ENCODE measurements at regions not wholly inside any gene's neighbourhood (a gene's known extent, or its start where the extent isn't known, plus 50 kb on each side); places are given as distances from the start of the nearest gene placed in this dataset.
A peak's percentile ranks its signal among the peaks of the same experiment; 100 is the strongest.
"Not testable (repeated sequence)": the region's sequence is repeated elsewhere in the genome, so short reads cannot be mapped to it uniquely, and the experiment has no call there.

- peaks cover 35 to 52% (median 44%) of the 10 kb centered on the region in 3 donors for H3K4me1 Mint-ChIP-seq
- peaks cover 0 to 2% (median 0%) of the 10 kb centered on the region in 7 donors for H3K9me3 Mint-ChIP-seq
- peak overlapping the region in 1 of 6 donors; percentile 51 for H3K27ac Mint-ChIP-seq
- H3K36me3 Mint-ChIP-seq: no peaks in the 10 kb centered on the region
- peak overlapping the region in 2 of 8 donors; percentile 12 to 79 for H3K4me3 Mint-ChIP-seq
- ATAC-seq (ENCODE audit: low read depth in 2 of 2): no peak
- DNase-seq: no peak
- H3K27me3 Mint-ChIP-seq: no peaks in the 10 kb centered on the region
Observed at GRCh38 chr5:158514986-158515359, 584.7 kb downstream of the EBF1 start.

- no peak for DNase-seq
- peak overlapping the region in 3 of 6 donors; percentile 51 to 58 (median 51) for H3K27ac Mint-ChIP-seq
- H3K27me3 Mint-ChIP-seq: no peaks in the 10 kb centered on the region
- peaks cover 36 to 53% (median 44%) of the 10 kb centered on the region in 3 donors for H3K4me1 Mint-ChIP-seq
- peaks cover 0 to 2% (median 0%) of the 10 kb centered on the region in 7 donors for H3K9me3 Mint-ChIP-seq
- H3K36me3 Mint-ChIP-seq: no peaks in the 10 kb centered on the region
- peak overlapping the region in 6 of 8 donors; percentile 19 to 88 (median 72) for H3K4me3 Mint-ChIP-seq
- ATAC-seq (ENCODE audit: low read depth in 2 of 2): no peak
Observed at GRCh38 chr5:158514319-158514985, 585.3 kb downstream of the EBF1 start.

GRCh38 chr5:158513490-158514318 is 586.0 kb downstream of the EBF1 start:
- Mint-ChIP-seq H3K4me3 (peak overlapping the region; percentile 56 to 91 (median 81)), H3K27ac (peak overlapping the region; percentile 70 to 92 (median 90)), H3K36me3 (no peaks in the 10 kb centered on the region), H3K27me3 (no peaks in the 10 kb centered on the region), H3K4me1 (peaks cover 39 to 55% (median 44%) of the 10 kb centered on the region in 3 donors), H3K9me3 (peaks cover 0 to 2% (median 0%) of the 10 kb centered on the region in 7 donors)
- ATAC-seq (ENCODE audit: low read depth in 2 of 2): no peak
- DNase-seq: peak; percentile 10

DNA sequence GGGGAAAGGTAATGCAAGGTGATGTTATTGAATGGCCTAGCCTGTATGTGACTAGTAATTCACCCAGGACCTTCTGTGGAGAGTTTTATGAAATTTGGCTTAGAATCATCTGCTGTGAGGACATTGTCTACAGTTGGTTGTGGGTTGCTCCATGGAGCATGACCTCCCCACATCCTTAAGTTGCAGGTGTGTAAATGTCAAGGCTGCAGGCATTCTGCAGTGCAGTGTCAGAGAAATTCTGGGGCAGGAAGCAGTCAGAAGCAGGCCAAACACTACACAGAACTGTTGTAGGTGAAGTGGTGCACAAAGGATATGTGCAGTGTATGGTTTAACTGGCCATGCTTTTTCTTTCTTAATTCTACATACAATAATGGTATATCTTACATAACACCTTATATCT is 588.3 kb downstream of the EBF1 start:
- H3K27ac Mint-ChIP-seq: peak overlapping the region in 3 of 6 donors; percentile 2 to 44 (median 34)
- peaks cover 39 to 55% (median 44%) of the 10 kb centered on the region in 3 donors for H3K4me1 Mint-ChIP-seq
- DNase-seq: peak; percentile 54
- peaks cover 4 to 13% (median 7%) of the 10 kb centered on the region in 7 donors for H3K9me3 Mint-ChIP-seq
- H3K27me3 Mint-ChIP-seq: no peaks in the 10 kb centered on the region
- H3K4me3 Mint-ChIP-seq: peak overlapping the region in 7 of 8 donors; percentile 6 to 58 (median 40)
- ATAC-seq (ENCODE audit: low read depth in 2 of 2): peak; percentile 99
- peaks cover 0 to 3% of the 10 kb centered on the region in 2 donors for H3K36me3 Mint-ChIP-seq

GRCh38 chr5:158510479-158510878 is 589.2 kb downstream of the EBF1 start:
- no peak for DNase-seq
- Mint-ChIP-seq H3K27me3 (no peaks in the 10 kb centered on the region), H3K4me3 (peak overlapping the region in 3 of 8 donors; percentile 9 to 65 (median 59)), H3K36me3 (peaks cover 2 to 13% of the 10 kb centered on the region in 2 donors), H3K27ac (peak overlapping the region in 4 of 6 donors; percentile 7 to 66 (median 56)), H3K4me1 (peaks cover 39 to 52% (median 44%) of the 10 kb centered on the region in 3 donors), H3K9me3 (peaks cover 5 to 21% (median 15%) of the 10 kb centered on the region in 7 donors)
- ATAC-seq (ENCODE audit: low read depth in 2 of 2): no peak

- Mint-ChIP-seq H3K4me1 (peaks cover 15 to 20% (median 18%) of the 10 kb centered on the region in 3 donors), H3K27ac (no peak overlapping the region), H3K36me3 (peaks cover 10 to 21% of the 10 kb centered on the region in 2 donors), H3K27me3 (no peaks in the 10 kb centered on the region), H3K9me3 (peaks cover 5 to 28% (median 23%) of the 10 kb centered on the region in 7 donors), H3K4me3 (no peak overlapping the region)
- ATAC-seq (ENCODE audit: low read depth in 2 of 2) (no peak), DNase-seq (no peak)
Observed at GRCh38 chr5:158506648-158507047, 593.1 kb downstream of the EBF1 start.

GRCh38 chr5:158502686-158503085 is 597.0 kb downstream of the EBF1 start:
- ATAC-seq (ENCODE audit: low read depth in 2 of 2): no peak
- no peaks in the 10 kb centered on the region for H3K27me3 Mint-ChIP-seq
- H3K9me3 Mint-ChIP-seq: peaks cover 5 to 28% (median 22%) of the 10 kb centered on the region in 7 donors
- H3K4me1 Mint-ChIP-seq: peaks cover 0 to 9% (median 3%) of the 10 kb centered on the region in 3 donors
- peaks cover 10 to 21% of the 10 kb centered on the region in 2 donors for H3K36me3 Mint-ChIP-seq
- peak overlapping the region in 2 of 6 donors; percentile 4 to 70 for H3K27ac Mint-ChIP-seq
- H3K4me3 Mint-ChIP-seq: no peak overlapping the region
- no peak for DNase-seq

DNA sequence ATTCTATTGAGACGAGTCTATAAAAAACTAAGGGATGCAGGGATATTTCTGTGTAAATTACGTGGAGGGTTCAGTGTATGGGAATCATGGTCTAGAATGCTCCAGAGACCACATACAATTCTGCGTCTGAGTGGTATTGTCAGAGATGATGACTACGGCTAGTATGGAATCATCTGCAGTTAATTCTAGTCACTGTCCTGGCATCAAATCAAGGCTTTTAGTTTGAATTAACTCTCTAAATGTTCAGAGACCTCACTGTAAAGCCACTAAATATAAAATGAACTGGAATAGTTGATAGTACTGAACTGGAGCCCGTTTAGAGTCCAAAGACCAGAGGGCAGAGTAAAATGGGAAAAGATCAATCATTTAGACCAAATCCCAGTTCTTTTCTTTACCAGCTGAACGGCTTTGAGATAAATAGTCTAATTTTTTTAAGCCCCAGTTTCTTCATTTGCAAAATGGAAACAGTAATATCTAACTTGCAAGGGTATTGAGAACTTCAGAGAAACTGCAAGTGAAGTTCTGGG is 599.8 kb downstream of the EBF1 start:
- Mint-ChIP-seq H3K4me1 (peaks cover 0 to 9% (median 3%) of the 10 kb centered on the region in 3 donors), H3K36me3 (peaks cover 2 to 3% of the 10 kb centered on the region in 2 donors), H3K9me3 (peaks cover 0 to 3% (median under 1%) of the 10 kb centered on the region in 7 donors), H3K4me3 (no peak overlapping the region), H3K27ac (no peak overlapping the region), H3K27me3 (no peaks in the 10 kb centered on the region)
- DNase-seq (no peak), ATAC-seq (ENCODE audit: low read depth in 2 of 2) (no peak)

DNA sequence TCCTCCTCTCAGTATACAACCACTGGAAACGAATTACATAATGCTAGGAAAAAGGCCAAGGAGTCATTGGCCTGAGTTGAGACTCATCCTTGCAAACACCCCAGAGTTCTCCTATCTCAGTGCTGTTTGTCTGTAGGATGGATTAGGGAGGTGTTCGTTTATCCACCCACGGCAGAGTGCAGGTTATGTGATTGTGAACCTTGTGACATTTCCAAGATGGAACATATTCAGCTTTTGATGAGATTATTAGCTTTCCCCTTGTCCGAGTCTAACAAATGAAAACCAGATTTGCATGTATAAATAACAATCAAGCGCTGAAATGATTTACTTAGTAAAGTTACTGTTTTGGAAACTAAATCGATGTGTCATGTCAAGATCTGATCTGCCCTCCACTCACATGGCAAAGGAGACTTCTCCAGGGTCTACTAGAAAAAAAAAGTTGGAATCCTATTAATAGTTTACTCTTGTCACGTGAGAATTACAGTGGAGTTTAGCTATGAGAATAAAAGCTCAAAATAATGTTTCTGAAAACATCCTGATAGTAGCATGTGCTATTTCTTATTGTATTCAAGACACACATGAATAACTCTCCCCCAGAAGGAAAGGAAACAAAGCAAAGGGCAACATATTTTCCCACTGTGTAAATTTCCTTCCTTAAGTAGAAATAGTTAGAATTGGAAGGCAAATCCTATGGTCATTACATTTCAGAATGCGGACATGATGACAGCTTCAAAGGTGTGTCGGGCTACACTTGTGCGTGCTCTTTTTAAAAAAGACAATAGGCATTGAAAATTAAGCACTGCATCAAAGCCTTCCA is 600.4 kb downstream of the EBF1 start:
- Mint-ChIP-seq H3K4me3 (no peak overlapping the region), H3K9me3 (peaks cover 0 to 3% (median 0%) of the 10 kb centered on the region in 7 donors), H3K4me1 (peaks cover 0 to 9% (median 3%) of the 10 kb centered on the region in 3 donors), H3K27ac (no peak overlapping the region), H3K36me3 (no peaks in the 10 kb centered on the region), H3K27me3 (no peaks in the 10 kb centered on the region)
- ATAC-seq (ENCODE audit: low read depth in 2 of 2): no peak
- DNase-seq: no peak

- DNase-seq (no peak), ATAC-seq (ENCODE audit: low read depth in 2 of 2) (no peak)
- H3K9me3 Mint-ChIP-seq: peaks cover 0 to 3% (median 0%) of the 10 kb centered on the region in 7 donors
- no peak overlapping the region for H3K27ac Mint-ChIP-seq
- H3K27me3 Mint-ChIP-seq: no peaks in the 10 kb centered on the region
- H3K4me1 Mint-ChIP-seq: peaks cover 0 to 9% (median 0%) of the 10 kb centered on the region in 3 donors
- H3K4me3 Mint-ChIP-seq: no peak overlapping the region
- H3K36me3 Mint-ChIP-seq: no peaks in the 10 kb centered on the region
Observed at GRCh38 chr5:158496624-158497023, 603.1 kb downstream of the EBF1 start.

DNA sequence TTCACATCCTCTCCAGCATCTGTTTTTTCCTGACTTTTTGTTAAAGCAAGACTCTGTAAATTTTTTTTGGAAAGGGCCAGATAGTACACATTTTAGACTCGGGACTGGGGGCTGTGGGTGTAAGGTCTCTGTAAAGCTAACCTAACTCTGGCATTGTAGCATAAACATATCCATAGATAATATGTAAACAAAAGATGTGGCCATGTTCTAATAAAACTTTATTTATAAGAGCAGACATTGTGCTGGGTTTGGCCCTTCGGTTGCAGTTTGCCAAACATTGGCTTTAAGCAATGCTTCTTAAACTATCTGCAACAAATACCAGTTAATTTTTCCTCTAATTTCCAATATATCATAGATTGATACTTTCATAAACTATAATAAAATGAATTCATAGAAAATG is 605.2 kb downstream of the EBF1 start:
- H3K4me1 Mint-ChIP-seq: peaks cover 0 to 8% (median 0%) of the 10 kb centered on the region in 3 donors
- no peaks in the 10 kb centered on the region for H3K36me3 Mint-ChIP-seq
- no peak for ATAC-seq (ENCODE audit: low read depth in 2 of 2)
- peaks cover 0 to 4% (median 0%) of the 10 kb centered on the region in 7 donors for H3K9me3 Mint-ChIP-seq
- H3K27me3 Mint-ChIP-seq: no peaks in the 10 kb centered on the region
- H3K27ac Mint-ChIP-seq: no peak overlapping the region
- no peak for DNase-seq
- H3K4me3 Mint-ChIP-seq: no peak overlapping the region

- H3K4me3 Mint-ChIP-seq; H3K9me3 Mint-ChIP-seq; ATAC-seq (ENCODE audit: low read depth in 2 of 2); H3K27ac Mint-ChIP-seq; H3K4me1 Mint-ChIP-seq; DNase-seq; H3K27me3 Mint-ChIP-seq; H3K36me3 Mint-ChIP-seq: not testable (repeated sequence)
Observed at GRCh38 chr5:158494044-158494443, 605.7 kb downstream of the EBF1 start.

DNA sequence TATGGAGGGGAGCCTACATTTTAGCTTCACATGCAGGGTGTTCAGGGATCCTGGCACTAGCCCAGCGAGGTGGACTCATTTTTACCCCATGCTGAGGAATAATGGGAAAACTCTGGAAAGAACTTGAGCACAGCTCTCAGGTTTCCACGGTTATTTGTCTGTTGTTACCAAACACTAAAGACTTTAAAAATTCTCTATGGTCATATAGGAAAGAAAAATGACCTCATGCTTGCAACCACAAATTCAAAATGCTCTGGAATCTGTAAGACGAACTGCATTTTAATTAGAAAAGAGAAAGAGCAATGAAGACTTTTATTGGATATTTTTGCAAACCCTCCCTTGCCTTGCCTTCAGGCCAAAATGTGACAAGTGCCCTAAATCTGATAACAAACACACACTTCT is 606.9 kb downstream of the EBF1 start:
- no peaks in the 10 kb centered on the region for H3K27me3 Mint-ChIP-seq
- H3K36me3 Mint-ChIP-seq: no peaks in the 10 kb centered on the region
- H3K4me1 Mint-ChIP-seq: peaks cover 0 to 4% (median 0%) of the 10 kb centered on the region in 3 donors
- H3K4me3 Mint-ChIP-seq: no peak overlapping the region
- ATAC-seq (ENCODE audit: low read depth in 2 of 2) (no peak), DNase-seq (no peak)
- H3K27ac Mint-ChIP-seq: peak overlapping the region in 1 of 6 donors; percentile 40
- H3K9me3 Mint-ChIP-seq: peaks cover 0 to 4% (median 0%) of the 10 kb centered on the region in 7 donors
